HepG2 (cell line): ENCODE measurements at regions not wholly inside any gene's neighbourhood (a gene's known extent, or its start where the extent isn't known, plus 50 kb on each side); places are given as distances from the start of the nearest gene placed in this dataset.

Experiments used
- ATAC-seq: fragments of 200-7000 bp; cut with Tn5 transposase; 3 replicates; pipeline ENCODE4 v1.9.1; 2020; ENCODE audit warnings: mild to moderate bottlenecking, moderate library complexity
- BruUV-seq: library from RNA; stranded (reverse); fragments of 400-500 nt; replicated peaks from 2 replicates; lab custom pipeline; 2021; lab: Mats Ljungman, UMichigan
- CTCF ChIA-PET: fragments of 300-600 bp; formaldehyde crosslinking; extraction: SDS; loops from one replicate; lab custom pipeline; 2021; ENCODE audit warnings: low total read pairs, inconsistent platforms, low intra/inter-chr PET ratio; lab: Yijun Ruan, JAX
- POLR2A ChIA-PET: fragments of 350-600 bp; sonication (Branson Sonifier 250); formaldehyde crosslinking; loops from one replicate; lab custom pipeline; 2020; ENCODE audit warnings: antibody characterized with exemption, inconsistent platforms; lab: Yijun Ruan, JAX
- DNase-seq: peaks from one replicate; pipeline ENCODE4 v3.0.0-alpha.2; 2015; ENCODE audit warnings: low spot score
- FAIRE-seq: peaks from 3 replicates; lab custom pipeline; 2011; peaks lifted over from hg19 to GRCh38; lab: Jason Lieb, UNC
- H2AFZ ChIP-seq: one replicate; pipeline ENCODE4 v1.6.1; 2011; ENCODE audit warnings: low read length, inconsistent platforms
- H3K27ac ChIP-seq: fragments of 300-600 bp; 3 replicates; pipeline ENCODE4 v1.8.0; 2011; ENCODE audit warnings: mixed run types, mild to moderate bottlenecking, mixed read lengths, low read length, inconsistent platforms; ENCODE audit not compliant: insufficient read depth; ENCODE audit errors: extremely low read length
- H3K27me3 ChIP-seq, 2 experiments: fragments of 200-600 bp in 1 of 2; 2 replicates in 1 of 2; 3 replicates in 1 of 2; pipeline versions ENCODE4 v1.6.0 to v1.8.0; 2011; ENCODE audit warnings: low read length in 2 of 2, mild to moderate bottlenecking in 2 of 2, moderate library complexity in 2 of 2, inconsistent platforms in 1 of 2; ENCODE audit not compliant: insufficient read depth in 2 of 2, control insufficient read depth in 1 of 2
- H3K36me3 ChIP-seq, 2 experiments: fragments of 200-600 bp in 1 of 2; replicated peaks in 1 of 2; 2 replicates in 1 of 2; 3 replicates in 1 of 2; pipeline versions ENCODE4 v1.5.1 to v1.8.0; 2011; ENCODE audit warnings: low read length in 2 of 2, inconsistent platforms in 1 of 2; ENCODE audit not compliant: insufficient read depth in 2 of 2, control insufficient read depth in 1 of 2
- H3K4me1 ChIP-seq: 2 replicates; pipeline ENCODE4 v1.5.1; 2012; ENCODE audit warnings: low read length, inconsistent platforms; ENCODE audit not compliant: insufficient read depth
- H3K4me2 ChIP-seq: 2 replicates; pipeline ENCODE4 v1.6.0; 2011; ENCODE audit warnings: low read depth, low read length, inconsistent platforms
- H3K4me3 ChIP-seq, 3 experiments: fragments of 200-600 bp in 1 of 3; sonication (generic), shearing (Covaris generic) in 1 of 3; replicated peaks in 1 of 3; 2 replicates each; pipeline ENCODE4 v1.5.1; 2011 to 2016; ENCODE audit warnings: low read length in 3 of 3, inconsistent platforms in 2 of 3, low read depth in 2 of 3, mild to moderate bottlenecking in 2 of 3, control low read depth in 1 of 3, mixed read lengths in 1 of 3; ENCODE audit not compliant: insufficient read depth in 1 of 3
- H3K79me2 ChIP-seq: one replicate; pipeline ENCODE4 v1.6.1; 2011; ENCODE audit warnings: low read length, inconsistent platforms; ENCODE audit not compliant: insufficient read depth
- H3K9ac ChIP-seq: 2 replicates; pipeline ENCODE4 v1.6.0; 2011; ENCODE audit warnings: mild to moderate bottlenecking, low read depth, low read length, inconsistent platforms; ENCODE audit not compliant: insufficient read depth
- H3K9me3 ChIP-seq: 2 replicates; pipeline ENCODE4 v1.5.1; 2012; ENCODE audit warnings: mild to moderate bottlenecking, low read length
- H4K20me1 ChIP-seq: 2 replicates; pipeline ENCODE4 v1.6.0; 2011; ENCODE audit warnings: inconsistent platforms, mild to moderate bottlenecking, low read length, moderate library complexity; ENCODE audit not compliant: insufficient read depth
- JUND ChIP-seq: sonication (generic); formaldehyde crosslinking; IDR thresholded peaks from 2 replicates; pipeline ENCODE4 v1.8.0; 2022; ENCODE audit warnings: mild to moderate bottlenecking, missing genetic modification reagents
- SAFB2 ChIP-seq: sonication (generic); formaldehyde crosslinking; IDR thresholded peaks from 2 replicates; pipeline ENCODE4 v1.5.1; 2020; ENCODE audit warnings: missing genetic modification reagents, low read depth, mild to moderate bottlenecking, borderline replicate concordance
- TRIM22 ChIP-seq: fragments of 450-650 bp; IDR thresholded peaks from 2 replicates; pipeline ENCODE4 v1.6.1; 2017
- ZBTB44 ChIP-seq: sonication (generic); formaldehyde crosslinking; IDR thresholded peaks from 2 replicates; pipeline ENCODE4 v1.4.0; 2020; ENCODE audit warnings: missing genetic modification reagents
- ZNF629 ChIP-seq: sonication (generic); formaldehyde crosslinking; conservative IDR thresholded peaks from 2 replicates; pipeline ENCODE4 v1.5.0; 2020; ENCODE audit warnings: missing genetic modification reagents
- ZSCAN22 ChIP-seq: sonication (generic); formaldehyde crosslinking; IDR thresholded peaks from 2 replicates; pipeline ENCODE4 v1.4.0; 2020; ENCODE audit warnings: mild to moderate bottlenecking, missing genetic modification reagents
- WGBS: methylation state at CpG from one replicate; pipeline ENCODE4 v1.1.6; 2017; ENCODE audit warnings: low lambda C conversion rate; 5-methylcytosine and 5-hydroxymethylcytosine counted together
- in situ Hi-C: cut with HindIII; loops from 2 replicates; pipeline ENCODE4 v1.10.0; 2017; ENCODE audit warnings: low pct_unique_long_range_greater_than_20kb; ENCODE audit not compliant: extremely low pct_ligation_motif_present
- intact Hi-C: fragments of 100-400 bp; cut with micrococcal nuclease; formaldehyde crosslinking; loops from one replicate; pipeline ENCODE4 v1.10.0; 2022; ENCODE audit not compliant: unreplicated experiment

GRCh38 chr9:120336021-120336752 is 243.8 kb downstream of the CDK5RAP2 start (continued):
- no peak for TF ChIP-seq ZNF629 (CRISPR knock-in tag)
- TF ChIP-seq SAFB2 (CRISPR knock-in tag): no peak
- TF ChIP-seq ZSCAN22: no peak
- TF ChIP-seq JUND (CRISPR knock-in tag): no peak
- no peak for TF ChIP-seq ZBTB44 (CRISPR knock-in tag)

DNA sequence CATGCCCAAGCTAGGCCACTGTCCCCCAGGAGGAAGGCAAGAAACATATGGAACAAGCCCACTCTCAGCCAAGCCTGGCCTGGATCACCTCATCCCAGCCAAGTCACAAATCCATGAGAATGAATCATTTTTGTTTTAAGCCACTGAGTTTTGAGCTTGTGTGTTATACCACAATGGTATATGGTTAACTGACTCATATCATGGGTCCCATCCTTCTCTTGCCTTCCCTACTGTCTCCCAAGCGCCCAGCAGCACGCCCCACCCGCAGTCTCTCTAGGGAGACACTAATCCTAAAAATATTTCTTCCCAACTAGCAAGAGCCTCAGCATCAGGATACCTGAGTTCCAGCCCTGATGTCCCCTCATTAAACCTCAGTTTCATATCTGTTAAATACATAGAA is 248.1 kb downstream of the CDK5RAP2 start:
- H2AFZ ChIP-seq: no peak overlapping the region
- no peaks in the 10 kb centered on the region for H3K79me2 ChIP-seq
- no peak for DNase-seq
- ChIA-PET CTCF (no interaction called here), POLR2A (no interaction called here)
- intact Hi-C loops: no loop called here
- peaks cover 0 to 3% of the 10 kb centered on the region in 2 experiments; a peak in 1 of 5 replicates for H3K27me3 ChIP-seq
- H3K27ac ChIP-seq: no peak overlapping the region
- no peaks in the 10 kb centered on the region for H3K9me3 ChIP-seq
- no peak for FAIRE-seq
- 18% methylated on average over 3 of the region's 3 CpGs for WGBS
- no peak overlapping the region for H3K9ac ChIP-seq
- no peaks in the 10 kb centered on the region for H3K36me3 ChIP-seq
- TF ChIP-seq TRIM22: no peak
- BruUV-seq: no TSS peak
- ATAC-seq: no peak
- H3K4me2 ChIP-seq: no peak overlapping the region
- in situ Hi-C loops: no loop called here
- no peak overlapping the region for H3K4me3 ChIP-seq
- H3K4me1 ChIP-seq: no peaks in the 10 kb centered on the region
- H4K20me1 ChIP-seq: no peaks in the 10 kb centered on the region
